WTC11 (cell line): ENCODE measurements at regions not wholly inside any gene's neighbourhood (a gene's known extent, or its start where the extent isn't known, plus 50 kb on each side); places are given as distances from the start of the nearest gene placed in this dataset.

Experiments
- ARID4B ChIP-seq: sonication (generic); formaldehyde crosslinking; IDR thresholded peaks from 2 replicates; pipeline ENCODE4 v1.8.0; 2023; ENCODE audit warnings: missing genetic modification reagents, mild to moderate bottlenecking, borderline replicate concordance
- CREB1 ChIP-seq: sonication (generic); formaldehyde crosslinking; IDR thresholded peaks from 2 replicates; pipeline ENCODE4 v1.8.0; 2023; ENCODE audit warnings: mild to moderate bottlenecking, missing genetic modification reagents
- ETV6 ChIP-seq: sonication (generic); formaldehyde crosslinking; IDR thresholded peaks from 2 replicates; pipeline ENCODE4 v1.8.1; 2022; ENCODE audit warnings: mild to moderate bottlenecking, missing genetic modification reagents
- FOXP4 ChIP-seq: sonication (generic); formaldehyde crosslinking; IDR thresholded peaks from 2 replicates; pipeline ENCODE4 v1.8.0; 2022; ENCODE audit warnings: mild to moderate bottlenecking, missing genetic modification reagents
- HMGXB4 ChIP-seq: sonication (generic); formaldehyde crosslinking; IDR thresholded peaks from 2 replicates; pipeline ENCODE4 v1.8.1; 2023; ENCODE audit warnings: mild to moderate bottlenecking, moderate library complexity, missing genetic modification reagents
- MAX ChIP-seq: sonication (generic); formaldehyde crosslinking; IDR thresholded peaks from 2 replicates; pipeline ENCODE4 v1.8.0; 2022; ENCODE audit warnings: mild to moderate bottlenecking, missing genetic modification reagents
- ZNF263 ChIP-seq: sonication (generic); formaldehyde crosslinking; IDR thresholded peaks from 2 replicates; pipeline ENCODE4 v1.8.1; 2022; ENCODE audit warnings: low read depth, mild to moderate bottlenecking, moderate library complexity, missing genetic modification reagents
- ZNF416 ChIP-seq: fragments of 250-450 bp; sonication (Bioruptor Pico); IDR thresholded peaks from 2 replicates; pipeline ENCODE4 v1.9.0; 2021; ENCODE audit warnings: mild to moderate bottlenecking, inconsistent platforms
- TF ChIP-seq, protein P1 (sequence below): fragments of 250-450 bp; sonication (Bioruptor Pico); conservative IDR thresholded peaks from 2 replicates; pipeline ENCODE4 v1.9.0; 2021; ENCODE audit warnings: mild to moderate bottlenecking
- TF ChIP-seq, protein P2 (sequence below): sonication (generic); formaldehyde crosslinking; IDR thresholded peaks from 2 replicates; pipeline ENCODE4 v1.8.1; 2022; ENCODE audit warnings: low read depth, mild to moderate bottlenecking, moderate library complexity, missing genetic modification reagents, borderline replicate concordance
- TF ChIP-seq, protein P3 (sequence below): sonication (generic); formaldehyde crosslinking; IDR thresholded peaks from 2 replicates; pipeline ENCODE4 v1.8.0; 2023; ENCODE audit warnings: mild to moderate bottlenecking, missing genetic modification reagents

- TF ChIP-seq MAX (no peak), ZNF263 (no peak), ETV6 (CRISPR knock-in tag) (0 out of 2 replicates have a peak, but pooled peaks have one; percentile 52), ZNF416 (CRISPR knock-in tag) (peak; percentile 82), HMGXB4 (CRISPR knock-in tag) (no peak), FOXP4 (no peak), CREB1 (CRISPR knock-in tag) (no peak), ARID4B (CRISPR knock-in tag) (no peak)
- TF ChIP-seq, protein P1, sequence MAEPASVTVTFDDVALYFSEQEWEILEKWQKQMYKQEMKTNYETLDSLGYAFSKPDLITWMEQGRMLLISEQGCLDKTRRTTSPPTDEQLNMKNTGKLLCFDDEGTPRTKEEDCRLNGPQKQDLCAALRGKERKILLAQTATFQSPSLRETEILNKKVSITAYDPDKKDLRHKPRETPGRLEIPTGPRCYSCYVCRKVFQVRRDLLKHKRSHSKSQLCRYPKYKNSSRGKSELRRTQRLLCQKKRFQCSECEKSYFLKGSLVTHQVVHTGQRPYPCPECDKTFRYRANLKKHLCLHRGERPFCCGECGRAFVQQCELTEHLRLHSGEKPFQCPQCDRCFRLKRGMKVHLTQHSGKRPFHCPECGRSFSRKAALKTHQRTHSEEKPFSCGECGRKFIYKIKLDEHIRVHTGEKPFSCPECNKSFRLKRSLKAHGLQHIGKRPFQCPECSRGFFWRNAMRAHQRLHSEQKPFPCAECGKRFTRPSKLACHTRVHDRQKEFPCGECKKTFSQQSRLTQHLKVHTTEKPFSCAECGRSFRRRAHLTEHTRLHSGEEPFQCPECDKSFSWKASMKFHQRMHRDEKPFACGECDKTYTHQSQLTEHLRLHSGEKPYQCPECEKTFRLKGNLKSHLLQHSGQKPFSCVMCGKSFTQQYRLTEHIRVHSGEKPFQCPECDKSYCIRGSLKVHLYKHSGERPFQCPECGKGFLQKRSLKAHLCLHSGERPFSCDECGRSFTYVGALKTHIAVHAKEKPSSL (CRISPR knock-in tag): peak; percentile 93
- TF ChIP-seq, protein P2, sequence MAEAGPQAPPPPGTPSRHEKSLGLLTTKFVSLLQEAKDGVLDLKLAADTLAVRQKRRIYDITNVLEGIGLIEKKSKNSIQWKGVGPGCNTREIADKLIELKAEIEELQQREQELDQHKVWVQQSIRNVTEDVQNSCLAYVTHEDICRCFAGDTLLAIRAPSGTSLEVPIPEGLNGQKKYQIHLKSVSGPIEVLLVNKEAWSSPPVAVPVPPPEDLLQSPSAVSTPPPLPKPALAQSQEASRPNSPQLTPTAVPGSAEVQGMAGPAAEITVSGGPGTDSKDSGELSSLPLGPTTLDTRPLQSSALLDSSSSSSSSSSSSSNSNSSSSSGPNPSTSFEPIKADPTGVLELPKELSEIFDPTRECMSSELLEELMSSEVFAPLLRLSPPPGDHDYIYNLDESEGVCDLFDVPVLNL (CRISPR knock-in tag): no peak
- TF ChIP-seq, protein P3, sequence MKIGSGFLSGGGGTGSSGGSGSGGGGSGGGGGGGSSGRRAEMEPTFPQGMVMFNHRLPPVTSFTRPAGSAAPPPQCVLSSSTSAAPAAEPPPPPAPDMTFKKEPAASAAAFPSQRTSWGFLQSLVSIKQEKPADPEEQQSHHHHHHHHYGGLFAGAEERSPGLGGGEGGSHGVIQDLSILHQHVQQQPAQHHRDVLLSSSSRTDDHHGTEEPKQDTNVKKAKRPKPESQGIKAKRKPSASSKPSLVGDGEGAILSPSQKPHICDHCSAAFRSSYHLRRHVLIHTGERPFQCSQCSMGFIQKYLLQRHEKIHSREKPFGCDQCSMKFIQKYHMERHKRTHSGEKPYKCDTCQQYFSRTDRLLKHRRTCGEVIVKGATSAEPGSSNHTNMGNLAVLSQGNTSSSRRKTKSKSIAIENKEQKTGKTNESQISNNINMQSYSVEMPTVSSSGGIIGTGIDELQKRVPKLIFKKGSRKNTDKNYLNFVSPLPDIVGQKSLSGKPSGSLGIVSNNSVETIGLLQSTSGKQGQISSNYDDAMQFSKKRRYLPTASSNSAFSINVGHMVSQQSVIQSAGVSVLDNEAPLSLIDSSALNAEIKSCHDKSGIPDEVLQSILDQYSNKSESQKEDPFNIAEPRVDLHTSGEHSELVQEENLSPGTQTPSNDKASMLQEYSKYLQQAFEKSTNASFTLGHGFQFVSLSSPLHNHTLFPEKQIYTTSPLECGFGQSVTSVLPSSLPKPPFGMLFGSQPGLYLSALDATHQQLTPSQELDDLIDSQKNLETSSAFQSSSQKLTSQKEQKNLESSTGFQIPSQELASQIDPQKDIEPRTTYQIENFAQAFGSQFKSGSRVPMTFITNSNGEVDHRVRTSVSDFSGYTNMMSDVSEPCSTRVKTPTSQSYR (CRISPR knock-in tag): peak; percentile 55; the same call in 1 of the 2 replicates
Measured at GRCh38 chr4:120004054-120004453, 62.6 kb downstream of the MAD2L1 start (continued).
